DMS53 treated with DMSO at 0.1 percent for 48 hours (cell line): ENCODE measurements at regions not wholly inside any gene's neighbourhood (a gene's known extent, or its start where the extent isn't known, plus 50 kb on each side); places are given as distances from the start of the nearest gene placed in this dataset.
A peak's percentile ranks its signal among the peaks of the same experiment; 100 is the strongest.

ENCODE experiments used
- DNase-seq: peaks from one replicate; lab custom pipeline; 2025; ENCODE audit not compliant: unreplicated experiment; lab: John Stamatoyannopoulos, UW

DNA sequence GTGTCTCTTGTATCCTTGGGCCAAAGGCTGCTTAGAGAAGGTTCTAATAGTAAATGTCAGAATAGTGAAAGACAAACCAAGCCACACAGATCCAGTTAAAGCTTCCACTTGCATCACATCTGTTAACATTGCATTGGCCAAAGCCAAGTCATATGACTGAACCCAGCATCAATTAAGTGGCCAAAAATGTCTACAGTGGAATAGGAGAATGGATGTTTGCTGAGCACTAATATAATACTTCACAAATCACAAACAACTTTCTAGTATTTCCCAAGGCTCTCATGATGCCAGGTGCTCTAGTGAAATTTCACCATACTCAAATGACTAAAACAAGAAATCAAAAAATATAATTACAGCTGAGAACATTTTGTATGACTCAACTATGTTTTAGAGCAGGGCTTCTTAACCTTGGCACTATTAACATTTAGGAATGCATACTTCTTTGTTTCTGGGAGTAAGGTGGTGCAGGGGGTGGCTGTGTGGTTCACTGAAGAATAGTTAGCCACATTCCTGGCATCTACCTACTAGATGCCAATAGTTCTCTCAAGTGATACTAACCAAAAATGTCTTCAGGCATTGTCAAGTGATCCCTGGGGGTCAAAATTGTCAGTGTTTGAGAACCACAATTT lies 148.0 kb upstream of the SPTLC3 start:
- no peak for DNase-seq

DNA sequence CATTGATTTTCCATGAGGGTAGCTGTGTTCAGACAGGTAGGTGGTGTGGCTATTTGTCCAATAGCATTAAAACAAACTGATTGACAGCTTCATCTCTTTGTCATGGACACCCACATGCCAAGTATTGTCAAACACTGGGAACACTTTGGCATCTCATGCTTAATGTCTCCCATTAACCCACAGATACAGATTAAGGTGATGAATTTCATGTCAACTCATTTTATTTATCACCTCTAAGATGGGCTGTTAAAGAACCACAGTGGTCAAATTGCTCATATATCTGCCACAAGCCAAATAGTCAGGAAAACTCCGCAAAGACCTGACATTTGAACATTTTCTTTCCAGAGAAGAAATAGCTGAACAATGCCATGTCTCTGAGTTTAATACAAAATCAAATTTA lies 139.1 kb upstream of the SPTLC3 start:
- DNase-seq = no peak

DNA sequence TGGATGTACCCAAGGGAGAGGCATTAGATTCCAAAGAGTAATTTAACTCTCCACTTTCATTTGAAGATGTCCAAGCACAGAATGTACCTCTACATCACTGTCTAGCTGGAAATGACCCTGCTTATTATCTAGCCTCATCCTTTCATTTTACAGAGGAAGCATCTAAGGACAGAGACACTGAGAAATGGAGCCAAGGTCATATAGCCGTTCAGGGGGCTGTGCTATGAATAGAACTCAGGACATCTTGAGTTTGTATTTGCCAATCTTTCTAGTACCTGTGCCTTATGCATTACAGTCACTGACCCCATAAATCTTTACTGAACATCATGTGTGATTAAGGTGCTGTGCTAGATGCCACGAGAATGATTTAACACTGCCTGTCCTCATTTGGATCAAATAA lies 138.2 kb upstream of the SPTLC3 start:
- no peak for DNase-seq

DNA sequence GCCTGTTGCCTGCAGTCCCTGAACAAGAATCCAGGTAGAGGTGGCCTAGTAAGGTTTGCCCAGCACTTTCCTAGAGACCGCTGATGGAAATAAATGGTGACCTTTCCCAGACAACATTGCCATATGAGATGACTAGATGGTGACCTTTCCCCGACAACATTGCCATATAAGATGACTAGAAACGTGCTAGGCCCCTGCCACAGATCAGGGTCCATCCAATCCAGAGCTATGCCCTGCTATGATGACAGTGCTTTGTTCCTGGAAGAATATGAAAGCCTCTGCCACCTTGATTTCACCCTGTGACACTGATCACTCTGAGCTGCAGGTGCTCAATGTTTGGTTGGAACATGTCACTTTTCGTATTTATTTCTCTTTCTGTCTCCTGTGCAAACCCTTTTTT lies 133.8 kb upstream of the SPTLC3 start:
- no peak for DNase-seq

DNA sequence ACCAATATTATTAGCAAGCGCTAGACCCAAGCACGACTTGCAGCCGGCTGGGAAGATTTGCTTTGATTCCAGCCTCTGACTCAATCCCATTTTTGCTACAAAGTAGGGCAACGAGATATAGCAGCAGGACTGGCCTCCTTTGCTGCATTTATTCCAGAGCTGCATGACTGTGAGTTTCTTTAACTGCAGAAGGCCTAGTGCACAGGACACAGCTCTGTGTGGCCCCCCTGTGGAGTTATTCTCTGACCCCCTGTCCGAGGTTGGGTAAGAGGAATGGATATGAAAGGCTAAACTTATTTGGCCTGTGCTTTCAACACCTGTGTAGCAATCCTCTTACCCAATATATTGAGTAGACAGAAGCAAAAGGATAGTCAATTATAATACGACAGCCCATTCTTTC lies 133.3 kb upstream of the SPTLC3 start:
- no peak for DNase-seq

DNA sequence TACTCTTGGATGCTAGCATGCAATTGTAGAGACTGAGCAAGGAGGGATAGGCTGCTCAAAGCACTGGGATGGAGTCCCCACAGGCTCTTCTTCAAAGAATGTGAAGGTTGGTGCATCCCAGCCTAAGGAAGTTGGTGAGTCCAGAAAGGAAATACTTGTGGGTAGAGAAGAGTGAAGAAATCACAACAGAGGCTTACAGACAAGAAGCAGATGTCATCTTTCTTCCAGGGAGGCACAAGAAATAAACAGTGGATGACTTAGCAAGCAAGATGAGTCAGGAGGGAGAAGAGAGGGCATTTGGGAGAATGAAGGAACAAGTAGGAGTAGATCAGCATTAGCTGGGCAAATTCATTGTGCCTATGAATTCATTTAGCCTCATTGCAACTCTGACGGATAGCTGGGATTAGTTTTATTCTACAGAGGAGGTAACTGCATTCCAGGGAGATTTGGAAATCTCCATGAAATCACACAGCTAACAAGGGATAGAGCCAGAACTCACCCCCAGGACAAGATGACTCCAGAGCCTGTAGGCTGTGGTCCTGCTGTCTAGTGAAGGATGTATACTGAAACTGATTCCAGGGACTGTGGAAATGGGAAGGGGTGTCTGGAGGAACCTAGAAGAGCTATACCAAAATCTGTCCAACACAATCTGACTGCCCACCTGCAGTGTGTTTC lies 125.8 kb upstream of the SPTLC3 start:
- DNase-seq = no peak

DNA sequence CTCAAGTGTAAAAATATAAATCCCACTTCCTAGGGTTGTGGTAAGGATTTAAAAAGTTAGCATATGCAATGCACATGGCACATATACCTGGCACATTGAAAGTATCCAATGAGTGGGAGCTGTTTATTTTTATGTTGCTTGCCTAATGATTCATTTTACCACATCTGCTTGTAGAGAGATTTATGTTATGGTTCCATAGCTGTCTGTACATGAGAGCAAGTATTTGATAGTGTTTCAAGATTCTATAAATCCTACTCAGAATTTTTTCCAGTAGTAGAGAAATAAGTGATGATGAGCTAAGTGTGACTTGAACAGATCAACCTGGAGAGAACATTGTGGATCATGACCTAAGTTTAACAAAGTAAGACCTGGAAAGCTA lies 125.3 kb upstream of the SPTLC3 start:
- no peak for DNase-seq

DNA sequence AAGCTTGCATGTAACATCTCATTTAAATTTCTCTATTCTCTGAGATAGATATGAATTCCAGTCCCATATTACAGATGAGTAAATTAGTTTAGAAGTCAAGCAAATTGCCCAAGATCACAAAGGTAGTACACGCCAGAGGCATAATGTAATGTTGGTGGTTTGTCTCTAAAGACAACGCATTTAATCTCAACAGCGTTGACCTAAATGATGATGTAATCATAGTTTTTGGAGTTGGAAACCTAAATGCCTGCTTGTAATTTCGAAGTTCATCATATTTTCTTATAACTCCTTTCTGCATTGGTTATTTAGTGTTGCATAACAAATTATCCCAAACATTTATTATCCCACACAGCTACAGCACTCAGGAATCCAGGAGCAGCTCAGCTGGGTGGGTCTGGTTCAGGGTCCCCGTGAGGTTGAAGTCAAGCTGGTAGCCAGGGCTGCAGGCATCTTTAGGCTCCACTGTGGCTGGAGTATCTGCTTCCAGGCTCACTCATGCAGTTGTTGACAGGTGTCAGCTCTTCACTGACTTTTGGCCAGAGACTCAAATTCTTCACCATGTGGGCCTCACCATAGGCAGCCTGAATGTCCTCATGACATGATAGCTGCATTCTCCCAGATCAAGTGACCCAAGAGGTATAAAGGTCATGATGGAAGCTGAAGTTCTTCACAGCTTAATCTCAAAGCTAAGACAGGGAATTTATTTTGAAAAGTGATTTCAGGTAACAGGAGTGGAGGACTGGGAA lies 122.0 kb upstream of the SPTLC3 start:
- DNase-seq = no peak

DNA sequence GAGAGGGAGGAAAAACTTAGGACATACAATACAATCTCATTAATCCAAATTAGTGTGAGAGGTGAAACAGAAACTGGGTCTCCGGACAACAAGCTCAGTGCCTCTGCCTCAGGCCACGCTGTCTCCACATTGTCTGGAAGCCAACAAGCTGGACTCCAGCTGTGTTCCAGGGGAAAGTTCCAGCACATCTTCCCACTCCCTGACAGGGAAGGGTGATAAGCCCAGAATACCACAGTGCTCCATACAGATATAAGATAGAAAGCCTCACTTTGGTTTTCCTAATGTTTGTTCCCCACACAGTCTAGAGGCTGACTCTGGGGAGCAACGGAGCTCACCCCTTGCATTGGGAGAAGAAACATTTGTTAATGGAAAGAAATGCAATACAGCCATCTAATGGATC lies 117.1 kb upstream of the SPTLC3 start:
- DNase-seq = no peak

DNA sequence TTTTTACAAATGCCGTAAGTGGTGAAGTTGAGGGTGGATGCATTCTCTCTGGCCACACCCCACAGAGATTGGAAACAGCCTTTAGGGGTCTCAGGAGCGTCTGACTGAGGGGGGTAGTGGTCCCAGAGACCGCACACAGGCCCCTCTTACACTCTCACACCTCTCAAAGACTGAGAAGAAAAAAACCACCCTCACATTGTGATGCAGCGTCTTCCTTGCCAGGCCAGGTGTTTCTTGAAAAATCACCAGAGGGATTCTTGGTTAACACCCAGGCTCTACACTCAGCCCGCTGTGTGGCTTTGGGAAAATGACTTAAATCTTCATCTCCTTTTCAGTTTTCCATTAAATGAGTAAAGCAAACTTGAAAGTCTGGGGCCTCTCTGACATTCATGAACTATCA lies 115.8 kb upstream of the SPTLC3 start:
- no peak for DNase-seq

DNA sequence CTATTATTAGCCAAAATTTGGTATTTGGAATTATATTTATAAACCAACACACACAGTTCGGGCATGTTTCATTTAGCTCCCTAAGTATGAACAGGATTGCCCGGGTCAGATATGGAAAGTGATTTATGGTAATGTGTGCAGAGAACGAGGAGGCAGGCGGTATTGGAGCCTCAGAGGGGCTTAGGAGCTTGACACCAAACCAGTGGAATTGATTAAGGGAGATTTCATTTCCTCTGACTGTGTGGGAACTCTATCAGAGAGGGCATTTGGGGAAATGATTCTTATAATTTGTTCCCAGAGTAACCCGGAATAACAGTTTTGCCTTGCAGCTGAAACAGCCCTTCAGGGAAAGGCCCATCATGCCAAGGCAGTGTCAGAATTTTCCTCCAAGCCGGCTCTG lies 115.1 kb upstream of the SPTLC3 start:
- DNase-seq = no peak

DNA sequence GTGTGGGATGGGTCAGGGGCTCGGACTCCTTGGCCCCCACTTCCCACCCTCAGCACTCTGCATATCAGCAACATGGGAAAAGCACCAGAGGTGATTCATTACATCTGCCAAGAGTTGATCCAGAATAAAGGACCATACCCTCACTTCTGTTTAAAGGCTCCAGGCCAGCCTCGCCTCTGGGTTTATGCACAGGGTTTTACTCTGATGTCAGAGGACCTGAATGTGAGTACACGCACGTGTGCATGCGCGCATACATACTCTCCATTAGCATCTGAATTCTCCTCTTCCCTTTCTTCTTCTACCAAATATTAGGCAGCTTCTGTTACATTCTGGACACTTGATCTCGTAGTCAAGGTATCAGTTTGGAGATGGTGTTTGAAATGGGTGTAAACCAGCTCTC lies 114.7 kb upstream of the SPTLC3 start:
- no peak for DNase-seq

DNA sequence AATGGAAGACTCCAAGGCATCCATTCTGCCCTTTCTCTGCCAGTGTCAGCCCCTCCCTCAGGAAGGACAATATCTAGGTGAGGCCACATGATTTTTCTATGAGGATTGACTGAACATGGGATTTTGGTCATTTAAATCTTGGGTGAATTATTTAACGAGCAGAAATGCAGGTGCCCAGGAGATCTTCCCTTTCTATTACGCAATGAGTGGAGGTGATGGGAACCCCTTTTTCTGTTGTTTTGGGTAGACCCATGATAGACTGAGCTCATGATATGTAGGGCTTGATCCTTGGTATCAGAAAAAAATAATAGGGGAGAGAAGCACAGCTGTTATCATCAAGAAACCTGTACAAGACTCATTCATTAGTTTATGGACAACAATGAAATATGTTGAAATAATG lies 112.6 kb upstream of the SPTLC3 start:
- no peak for DNase-seq

DNA sequence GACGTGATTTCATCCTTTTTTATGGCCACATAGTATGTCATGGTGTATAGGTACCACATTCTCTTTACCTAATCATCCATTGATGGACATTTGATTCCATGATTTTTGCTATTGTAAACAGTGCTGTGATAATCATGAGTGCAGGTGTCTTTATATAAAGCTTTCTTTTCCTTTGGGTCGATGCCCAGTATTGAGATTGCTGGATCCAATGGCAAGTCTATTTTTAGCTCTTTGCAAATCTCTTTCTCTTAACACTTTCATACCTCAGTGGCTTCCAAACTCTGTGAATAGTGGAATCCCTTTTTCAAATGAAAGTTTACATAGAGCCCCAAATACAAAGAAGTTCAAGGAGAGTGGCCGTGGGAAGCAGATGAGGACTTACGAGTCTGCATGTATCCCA lies 105.8 kb upstream of the SPTLC3 start:
- no peak for DNase-seq

DNA sequence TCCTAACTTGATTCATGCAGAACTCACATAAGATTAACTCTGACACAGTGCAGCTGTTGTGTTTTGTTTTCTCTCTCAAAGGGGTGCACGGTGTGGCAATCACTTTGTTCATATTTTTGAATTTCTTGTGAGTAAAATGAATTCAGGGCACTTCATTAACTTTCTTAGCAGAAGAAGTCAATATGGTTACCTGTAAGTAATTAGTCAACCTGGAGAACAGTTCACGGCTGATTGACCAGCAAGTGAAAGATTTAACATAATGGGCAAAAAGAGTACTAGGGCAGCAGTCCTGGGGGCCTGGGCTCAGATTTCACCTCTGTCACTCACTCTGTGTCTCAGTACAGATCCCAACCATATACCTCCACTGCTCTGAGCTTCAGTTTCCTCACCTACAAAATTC lies 102.4 kb upstream of the SPTLC3 start:
- no peak for DNase-seq

DNA sequence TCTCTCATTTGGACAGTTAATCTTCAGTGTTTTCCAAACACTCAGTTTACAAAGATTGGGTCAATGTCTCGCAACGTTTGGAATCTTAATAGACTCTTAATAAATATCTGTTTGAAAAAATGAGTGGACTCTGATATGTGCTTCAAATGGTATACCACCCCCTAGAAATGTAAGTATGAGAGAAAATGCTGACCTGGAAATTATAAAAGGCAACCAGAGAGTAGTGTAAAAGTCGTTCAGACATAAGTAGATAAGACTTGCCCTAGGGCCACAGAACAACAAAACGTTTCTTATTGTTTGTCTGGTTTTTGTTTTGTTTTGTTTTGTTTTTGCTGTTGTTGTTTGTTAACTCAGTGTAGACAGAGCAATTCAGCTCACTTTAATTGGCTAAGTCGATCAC lies 97.4 kb upstream of the SPTLC3 start:
- no peak for DNase-seq

DNA sequence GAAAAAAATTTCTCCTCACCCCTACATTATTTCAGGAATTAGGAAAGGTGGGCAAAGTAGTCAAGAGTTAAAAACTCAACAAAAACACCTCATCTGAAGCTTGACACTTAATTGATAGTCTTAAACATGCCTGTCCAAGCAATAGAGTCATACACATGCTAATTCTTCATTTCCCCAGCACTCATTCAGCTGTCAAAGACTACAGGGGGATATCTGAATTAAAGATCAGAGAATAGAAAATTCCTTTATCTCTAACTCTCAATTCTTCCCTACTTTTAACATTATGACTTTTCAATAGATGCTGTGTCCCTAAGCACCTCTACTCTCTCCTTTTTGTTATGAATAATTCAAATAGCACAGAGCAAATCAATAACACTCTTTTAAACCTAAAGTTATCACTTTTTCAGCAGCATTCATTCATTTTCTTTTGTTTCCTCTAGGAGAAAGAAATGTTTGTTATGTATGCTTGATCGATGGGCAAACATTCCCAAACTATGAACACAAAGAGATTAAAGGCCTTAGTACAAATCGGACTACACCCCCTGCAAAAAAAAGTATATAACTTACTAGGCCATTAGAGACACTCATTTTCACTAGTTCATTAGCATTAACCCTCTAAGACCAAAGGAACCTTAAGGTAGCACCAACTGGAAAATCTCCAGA lies 94.9 kb upstream of the SPTLC3 start:
- DNase-seq = no peak

DNA sequence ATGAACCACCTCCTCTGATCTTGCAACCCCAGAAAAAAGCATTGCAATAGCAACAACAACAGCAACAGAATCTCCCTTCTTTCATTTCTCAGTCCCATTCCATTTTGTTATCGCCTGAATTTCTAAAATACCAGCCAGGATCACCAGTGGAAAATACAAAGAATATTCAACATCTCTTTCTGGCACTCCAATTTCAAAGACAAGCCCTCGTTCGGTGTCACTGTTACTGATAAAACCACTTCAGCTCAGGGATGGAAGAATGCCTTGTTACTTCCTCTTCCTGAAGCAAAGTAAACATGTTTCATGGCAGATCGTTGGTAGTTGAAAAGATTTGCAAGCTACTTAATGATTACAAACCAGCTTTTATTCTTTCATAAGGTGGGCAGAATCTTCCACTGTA lies 94.0 kb upstream of the SPTLC3 start:
- DNase-seq = peak; percentile 16

DNA sequence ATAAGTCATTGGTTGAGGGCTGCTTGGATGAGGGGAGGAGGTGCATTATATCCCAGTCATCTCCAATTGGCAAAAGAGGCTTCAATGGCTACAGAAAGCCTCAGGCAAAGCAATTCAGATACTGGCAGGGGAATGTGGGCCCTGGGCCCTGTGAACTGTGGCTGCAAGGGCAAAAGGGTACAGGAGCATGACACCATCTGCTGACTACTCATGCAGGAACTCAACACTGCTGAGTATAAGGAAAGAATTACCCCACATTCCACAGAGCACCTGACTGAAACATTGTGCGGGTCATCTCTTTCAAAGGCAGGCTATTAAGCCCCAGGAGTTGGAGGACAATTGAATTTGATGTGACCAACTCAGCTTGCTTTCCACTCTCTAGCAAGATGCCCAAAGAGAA lies 92.1 kb upstream of the SPTLC3 start:
- DNase-seq = no peak

DNA sequence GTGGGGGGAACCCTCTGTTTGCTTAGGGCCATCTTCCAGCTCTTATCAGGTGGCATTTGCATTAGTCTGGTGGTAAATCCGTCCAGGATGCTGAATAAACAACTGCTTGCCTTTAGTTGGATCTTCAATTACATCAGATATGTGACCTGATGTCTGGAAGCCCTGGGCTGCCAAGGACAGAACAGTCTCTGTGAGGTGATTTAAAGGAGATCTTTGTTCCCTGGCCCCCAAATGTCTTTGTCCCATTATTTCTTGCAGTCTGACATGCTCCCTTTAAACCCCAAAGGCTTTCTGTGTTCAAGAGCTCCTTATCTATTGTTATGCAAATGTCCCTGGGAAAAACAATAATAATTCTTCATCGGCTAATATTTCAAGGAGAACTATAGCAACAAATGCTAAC lies 84.6 kb upstream of the SPTLC3 start:
- no peak for DNase-seq

DNA sequence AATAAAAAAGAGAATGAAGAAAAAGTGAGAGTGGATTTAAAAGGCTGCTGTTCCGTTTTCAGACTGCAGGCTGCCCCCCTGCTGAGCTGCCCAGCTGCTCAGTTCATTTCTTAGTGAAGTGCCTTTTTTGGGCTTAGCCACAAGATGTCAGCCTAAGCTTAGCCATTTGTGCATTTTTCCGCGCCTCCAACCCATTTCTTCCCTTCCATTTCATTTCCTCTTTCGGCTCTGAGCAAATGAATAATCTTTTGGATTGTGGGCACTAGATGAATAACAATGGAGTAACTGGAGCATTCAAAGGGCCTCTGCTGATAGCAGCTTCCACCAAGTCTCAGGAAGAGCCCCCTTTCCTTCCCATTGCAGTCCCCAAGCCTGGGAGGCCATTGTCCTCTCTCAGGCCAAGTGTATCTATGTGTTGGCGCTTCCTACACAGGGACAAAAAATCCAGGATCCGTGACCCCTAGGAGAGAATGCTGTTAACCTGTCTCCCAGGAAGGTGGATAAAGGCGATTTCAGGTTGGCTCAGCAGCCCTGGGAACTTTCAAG lies 83.5 kb upstream of the SPTLC3 start:
- DNase-seq = peak; percentile 80
